HEK293 (cell line): ENCODE measurements at regions not wholly inside any gene's neighbourhood (a gene's known extent, or its start where the extent isn't known, plus 50 kb on each side); places are given as distances from the start of the nearest gene placed in this dataset.
"Not testable (repeated sequence)": the region's sequence is repeated elsewhere in the genome, so short reads cannot be mapped to it uniquely, and the experiment has no call there.

ENCODE experiments used
- ZNF768 ChIP-seq: fragments of 450-650 bp; formaldehyde crosslinking; IDR thresholded peaks from 2 replicates; pipeline ENCODE4 v1.5.1; 2018; ENCODE audit warnings: missing biosample characterization, mild to moderate bottlenecking, missing genetic modification characterization
- TF ChIP-seq, protein P1 (sequence below): fragments of 450-650 bp; formaldehyde crosslinking; IDR thresholded peaks from 2 replicates; pipeline ENCODE4 v1.5.1; 2017; ENCODE audit warnings: missing biosample characterization, missing genetic modification characterization
- TF ChIP-seq, protein P2 (sequence below): fragments of 450-650 bp; formaldehyde crosslinking; IDR thresholded peaks from 2 replicates; pipeline ENCODE4 v1.5.1; 2016; ENCODE audit warnings: missing biosample characterization, missing genetic modification characterization

DNA sequence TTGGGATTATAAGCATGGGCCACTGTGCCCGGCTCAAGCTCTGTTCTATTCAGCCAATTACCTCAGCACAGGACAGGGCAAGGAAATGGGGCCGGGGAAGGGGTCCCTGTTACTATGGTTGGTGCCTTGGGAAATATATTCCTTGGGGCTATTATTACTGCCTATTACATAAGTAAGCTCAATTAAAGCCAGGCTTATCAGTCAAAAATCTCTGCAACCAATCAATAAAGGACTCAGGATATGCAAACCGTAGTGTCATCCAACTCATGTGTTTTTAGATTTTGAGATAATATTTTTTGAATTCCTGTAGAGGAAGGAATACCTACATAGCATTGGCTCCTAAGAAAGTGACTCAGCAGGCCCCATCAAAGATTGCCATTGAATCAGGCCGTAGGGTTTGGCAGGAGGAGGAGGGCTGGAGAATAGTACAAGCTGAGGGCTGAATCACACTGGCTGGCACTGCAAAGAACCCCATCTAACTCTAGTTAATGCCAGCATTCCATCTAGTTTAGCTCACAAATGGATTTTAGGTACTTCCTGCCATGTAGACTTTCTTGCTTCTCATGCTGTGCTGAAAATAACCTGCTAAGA, 50.5 kb upstream of the LANCL3 start:
- TF ChIP-seq ZNF768: not testable (repeated sequence)
- TF ChIP-seq, protein P1, sequence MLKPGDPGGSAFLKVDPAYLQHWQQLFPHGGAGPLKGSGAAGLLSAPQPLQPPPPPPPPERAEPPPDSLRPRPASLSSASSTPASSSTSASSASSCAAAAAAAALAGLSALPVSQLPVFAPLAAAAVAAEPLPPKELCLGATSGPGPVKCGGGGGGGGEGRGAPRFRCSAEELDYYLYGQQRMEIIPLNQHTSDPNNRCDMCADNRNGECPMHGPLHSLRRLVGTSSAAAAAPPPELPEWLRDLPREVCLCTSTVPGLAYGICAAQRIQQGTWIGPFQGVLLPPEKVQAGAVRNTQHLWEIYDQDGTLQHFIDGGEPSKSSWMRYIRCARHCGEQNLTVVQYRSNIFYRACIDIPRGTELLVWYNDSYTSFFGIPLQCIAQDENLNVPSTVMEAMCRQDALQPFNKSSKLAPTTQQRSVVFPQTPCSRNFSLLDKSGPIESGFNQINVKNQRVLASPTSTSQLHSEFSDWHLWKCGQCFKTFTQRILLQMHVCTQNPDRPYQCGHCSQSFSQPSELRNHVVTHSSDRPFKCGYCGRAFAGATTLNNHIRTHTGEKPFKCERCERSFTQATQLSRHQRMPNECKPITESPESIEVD: not testable (repeated sequence)
- TF ChIP-seq, protein P2, sequence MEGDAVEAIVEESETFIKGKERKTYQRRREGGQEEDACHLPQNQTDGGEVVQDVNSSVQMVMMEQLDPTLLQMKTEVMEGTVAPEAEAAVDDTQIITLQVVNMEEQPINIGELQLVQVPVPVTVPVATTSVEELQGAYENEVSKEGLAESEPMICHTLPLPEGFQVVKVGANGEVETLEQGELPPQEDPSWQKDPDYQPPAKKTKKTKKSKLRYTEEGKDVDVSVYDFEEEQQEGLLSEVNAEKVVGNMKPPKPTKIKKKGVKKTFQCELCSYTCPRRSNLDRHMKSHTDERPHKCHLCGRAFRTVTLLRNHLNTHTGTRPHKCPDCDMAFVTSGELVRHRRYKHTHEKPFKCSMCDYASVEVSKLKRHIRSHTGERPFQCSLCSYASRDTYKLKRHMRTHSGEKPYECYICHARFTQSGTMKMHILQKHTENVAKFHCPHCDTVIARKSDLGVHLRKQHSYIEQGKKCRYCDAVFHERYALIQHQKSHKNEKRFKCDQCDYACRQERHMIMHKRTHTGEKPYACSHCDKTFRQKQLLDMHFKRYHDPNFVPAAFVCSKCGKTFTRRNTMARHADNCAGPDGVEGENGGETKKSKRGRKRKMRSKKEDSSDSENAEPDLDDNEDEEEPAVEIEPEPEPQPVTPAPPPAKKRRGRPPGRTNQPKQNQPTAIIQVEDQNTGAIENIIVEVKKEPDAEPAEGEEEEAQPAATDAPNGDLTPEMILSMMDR: not testable (repeated sequence)
